Germinal center (tissue), 1 donor: ENCODE measurements at regions not wholly inside any gene's neighbourhood (a gene's known extent, or its start where the extent isn't known, plus 50 kb on each side); places are given as distances from the start of the nearest gene placed in this dataset.

Experiments used
- DNase-seq: peaks from one replicate; pipeline ENCODE4 v3.0.0; 2012; ENCODE audit warnings: mixed read lengths, low spot score

DNA sequence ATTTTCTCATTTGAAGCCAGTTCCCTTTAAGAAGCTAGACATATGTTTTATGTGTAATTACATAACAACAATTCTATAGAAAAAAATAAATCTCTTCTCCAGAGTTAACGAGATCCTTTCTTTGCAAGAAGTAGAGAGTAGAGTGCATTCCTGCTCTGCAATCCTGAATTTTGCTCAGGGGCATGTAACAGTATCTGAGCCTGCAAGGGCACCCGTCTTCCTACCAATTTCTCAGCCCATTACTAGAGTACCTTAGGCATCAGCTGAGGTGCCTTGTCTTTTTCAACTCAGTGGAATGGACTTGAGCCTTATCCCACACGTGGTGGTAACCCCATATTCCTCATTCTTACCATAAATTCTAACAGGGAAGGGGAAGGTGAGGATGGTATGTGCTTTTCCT lies 205.9 kb downstream of the IKZF2 start:
- no peak for DNase-seq

DNA sequence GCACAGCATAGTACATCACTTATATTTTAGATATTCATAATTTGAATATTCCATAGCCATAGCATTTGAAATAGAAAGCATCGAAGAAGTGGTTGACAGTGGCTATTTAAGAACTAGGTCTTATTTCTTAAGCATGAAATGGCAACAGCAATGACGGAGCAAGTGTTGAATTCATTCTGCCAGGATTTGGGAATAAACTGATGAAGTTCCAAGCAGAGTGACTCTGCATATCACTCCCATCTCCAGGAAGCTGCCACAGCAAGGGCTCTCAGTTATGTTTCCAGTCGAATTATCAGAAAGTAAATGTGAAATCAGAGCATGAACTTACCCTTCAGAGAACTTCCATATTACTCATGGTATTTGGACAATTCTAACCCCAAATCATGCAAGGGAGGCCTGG lies 208.1 kb downstream of the IKZF2 start:
- no peak for DNase-seq

DNA sequence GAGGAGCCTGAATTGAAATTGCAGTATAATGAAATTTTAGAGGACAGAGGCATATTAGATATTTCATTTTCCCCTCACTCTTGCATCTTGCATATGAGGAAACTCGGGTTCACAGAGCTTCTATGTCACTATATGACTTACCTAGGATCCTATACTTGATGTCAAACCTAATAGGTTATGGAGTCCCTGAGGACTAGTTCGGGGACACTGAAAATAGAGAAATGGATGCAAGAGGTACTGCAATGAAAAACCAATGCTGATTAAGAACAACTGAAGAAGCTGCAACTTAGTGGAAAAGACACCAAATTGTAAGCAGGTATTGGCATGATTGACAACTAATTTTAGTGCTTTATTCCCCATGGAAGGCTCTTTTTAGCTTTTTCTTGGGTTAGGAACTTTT lies 210.1 kb downstream of the IKZF2 start:
- DNase-seq = no peak

DNA sequence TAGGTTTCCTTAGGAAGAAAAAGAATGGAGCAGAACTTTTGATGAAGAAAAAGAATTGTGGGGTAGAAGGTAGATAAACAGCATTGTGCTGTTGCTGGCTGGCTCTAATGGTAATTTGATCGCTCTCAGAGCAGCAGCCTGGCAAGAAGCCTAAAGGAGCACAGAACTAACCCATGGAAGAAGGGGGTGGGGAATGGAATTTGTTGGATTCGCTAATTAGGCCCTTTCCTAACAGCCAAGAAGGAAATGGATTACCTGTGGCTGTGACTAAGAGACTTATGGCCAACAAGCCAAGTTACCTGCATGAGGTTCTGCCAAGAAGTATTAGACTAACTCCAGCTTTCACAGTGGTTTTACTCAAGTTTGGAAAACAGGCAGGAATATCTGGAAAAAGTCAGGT lies 210.6 kb downstream of the IKZF2 start:
- DNase-seq = no peak

GRCh38 chr2:212939777-212940531 lies 211.5 kb downstream of the IKZF2 start:
- DNase-seq = no peak

DNA sequence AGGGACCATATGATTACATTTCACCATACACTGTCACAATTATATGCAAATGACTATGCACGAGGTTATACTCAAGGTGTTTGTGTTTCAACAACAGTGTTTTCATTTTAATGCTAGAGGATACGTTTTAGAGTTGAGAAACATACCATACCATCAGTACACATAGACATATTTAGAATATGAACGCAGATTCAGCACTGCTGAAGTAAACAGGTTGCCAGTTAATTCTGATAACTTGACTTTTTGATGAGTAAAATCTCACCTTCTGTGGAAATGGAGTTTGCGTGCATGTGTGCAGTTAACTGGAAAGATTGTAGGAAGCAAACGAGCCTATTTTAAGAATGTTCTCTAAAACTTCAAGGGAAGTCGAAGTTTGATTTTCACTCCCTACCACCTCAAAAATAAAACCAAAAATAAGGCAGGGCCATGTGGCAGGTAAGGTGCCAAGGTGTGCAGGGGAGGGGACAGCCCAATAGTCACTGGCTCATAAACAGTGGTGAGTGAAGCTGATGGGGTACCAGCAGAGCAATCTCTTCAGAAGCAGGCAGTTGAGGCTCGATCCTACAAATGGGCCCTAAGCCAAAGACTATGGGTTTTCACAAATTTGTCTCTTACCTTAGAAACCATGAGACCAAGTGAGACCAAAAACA lies 213.1 kb downstream of the IKZF2 start:
- no peak for DNase-seq

GRCh38 chr2:212936572-212936971 lies 214.8 kb downstream of the IKZF2 start:
- DNase-seq = no peak

DNA sequence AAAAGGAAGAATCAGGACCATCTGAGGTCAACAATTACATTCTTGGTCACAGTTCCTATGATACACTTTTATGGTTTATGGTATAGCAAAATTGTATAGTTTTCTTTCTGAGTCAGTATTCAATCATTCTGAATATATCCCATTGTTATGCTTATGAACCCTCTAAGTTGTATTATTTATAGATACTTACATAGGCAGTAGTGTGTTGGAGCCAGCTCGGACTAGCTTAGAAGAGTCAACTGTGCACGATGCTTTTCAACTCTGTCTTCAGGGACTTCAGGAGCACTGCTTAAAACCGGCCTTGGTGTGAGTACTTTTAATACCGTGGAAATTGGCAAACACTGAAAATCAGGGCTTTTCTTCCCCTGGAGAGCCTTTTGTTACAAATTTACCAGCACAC lies 215.7 kb downstream of the IKZF2 start:
- no peak for DNase-seq

DNA sequence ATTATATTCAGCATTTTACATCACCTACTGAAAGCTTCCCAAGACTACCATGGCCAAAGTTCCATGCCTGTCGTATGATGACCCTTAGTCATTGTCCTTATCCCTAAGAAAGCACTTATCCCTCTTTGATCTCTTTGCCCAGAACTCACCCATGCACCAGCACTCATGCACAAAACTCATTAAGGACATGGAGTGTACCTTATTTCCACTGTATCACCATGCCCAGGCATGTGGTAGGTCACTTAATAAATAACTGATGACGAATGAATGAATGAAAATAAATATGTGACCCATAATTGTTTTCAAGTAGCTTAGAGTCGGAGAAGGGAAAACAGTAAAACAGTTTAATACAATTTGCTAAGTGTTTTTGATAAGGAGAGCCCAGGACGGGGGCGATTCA lies 220.1 kb downstream of the IKZF2 start:
- DNase-seq = no peak

GRCh38 chr2:212930556-212931260 lies 220.7 kb downstream of the IKZF2 start:
- DNase-seq = no peak

DNA sequence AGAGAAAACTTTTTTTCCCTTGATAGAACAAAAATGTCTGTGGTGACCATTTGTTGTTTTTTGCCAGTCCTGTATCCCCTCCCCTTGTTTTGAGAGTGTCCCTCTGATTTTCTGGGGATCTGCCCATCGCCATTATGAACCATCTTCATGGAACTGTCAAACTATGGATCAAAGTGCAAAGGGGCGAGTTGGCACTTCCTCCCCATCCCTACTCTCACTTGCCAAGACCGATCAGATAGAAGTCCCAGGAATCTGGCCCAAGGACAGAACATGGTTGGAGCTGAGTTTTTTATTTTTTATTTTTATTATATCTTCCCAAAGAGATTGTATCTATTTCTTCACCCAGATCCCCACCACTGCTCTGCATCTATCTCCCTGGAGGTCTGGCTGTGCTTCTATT lies 221.4 kb downstream of the IKZF2 start:
- no peak for DNase-seq

GRCh38 chr2:212929116-212929515 lies 222.3 kb downstream of the IKZF2 start:
- no peak for DNase-seq

- DNase-seq = no peak
Measured at GRCh38 chr2:212928681-212929080, 222.7 kb downstream of the IKZF2 start.

GRCh38 chr2:212926940-212927339 lies 224.5 kb downstream of the IKZF2 start:
- DNase-seq = no peak

- DNase-seq = no peak
Measured at GRCh38 chr2:212923393-212923792, 228.0 kb downstream of the IKZF2 start.

GRCh38 chr2:212922701-212923100 lies 228.7 kb downstream of the IKZF2 start:
- no peak for DNase-seq

DNA sequence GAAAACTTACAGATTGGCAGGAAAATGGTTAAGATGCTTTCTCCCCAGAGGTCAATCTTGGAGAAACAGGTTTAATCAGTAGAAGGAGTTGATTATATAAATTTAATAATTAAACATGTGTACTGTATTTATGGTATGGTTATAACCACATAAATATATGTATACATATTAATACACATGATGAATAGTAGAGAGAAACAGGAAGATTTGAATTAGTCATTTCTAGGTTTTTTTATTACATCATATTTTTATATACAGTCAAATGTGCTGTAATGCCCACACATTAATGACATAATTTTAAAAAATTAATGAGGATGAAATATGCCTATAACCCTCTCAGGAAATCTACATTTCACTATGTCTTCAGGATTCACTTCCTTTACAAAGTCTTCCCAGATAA lies 229.7 kb downstream of the IKZF2 start:
- no peak for DNase-seq

DNA sequence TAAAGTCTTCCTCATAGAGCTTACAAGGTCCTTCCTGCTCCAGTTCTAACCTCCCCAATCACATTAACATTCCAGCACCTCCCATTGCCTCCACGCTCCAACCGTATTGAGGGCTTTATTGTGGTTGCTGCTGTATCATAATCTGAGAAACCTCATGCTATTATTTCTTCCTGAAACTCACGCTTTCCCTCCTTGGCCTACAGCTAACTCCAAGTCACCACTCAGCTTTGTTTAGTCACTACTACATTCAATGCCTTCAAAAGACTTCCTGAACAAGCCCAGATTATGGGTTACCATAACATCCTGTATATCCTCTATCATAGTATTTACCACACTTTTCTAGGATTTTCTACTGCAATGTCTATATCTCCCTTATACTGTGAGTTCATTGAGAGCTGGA lies 230.4 kb downstream of the IKZF2 start:
- DNase-seq = no peak

DNA sequence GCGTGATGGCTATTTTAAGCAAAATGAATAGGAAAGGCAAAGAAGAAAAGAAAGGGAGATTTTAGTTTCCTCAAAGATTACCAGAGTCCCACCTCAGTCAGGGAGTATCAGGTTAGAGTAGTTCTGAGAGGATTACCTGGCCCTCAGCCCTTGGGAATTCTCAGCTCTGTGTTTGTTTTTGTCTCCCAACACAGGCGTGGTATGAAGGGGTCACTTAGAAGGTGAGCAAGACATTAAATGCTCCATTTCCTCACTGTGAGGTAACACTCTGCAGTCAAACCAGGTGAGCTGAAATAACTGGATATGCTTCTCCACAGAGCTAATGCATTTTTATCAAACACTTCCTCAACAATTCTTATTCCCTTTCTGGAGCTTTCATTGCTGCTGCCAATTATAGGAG lies 232.2 kb downstream of the IKZF2 start:
- no peak for DNase-seq

DNA sequence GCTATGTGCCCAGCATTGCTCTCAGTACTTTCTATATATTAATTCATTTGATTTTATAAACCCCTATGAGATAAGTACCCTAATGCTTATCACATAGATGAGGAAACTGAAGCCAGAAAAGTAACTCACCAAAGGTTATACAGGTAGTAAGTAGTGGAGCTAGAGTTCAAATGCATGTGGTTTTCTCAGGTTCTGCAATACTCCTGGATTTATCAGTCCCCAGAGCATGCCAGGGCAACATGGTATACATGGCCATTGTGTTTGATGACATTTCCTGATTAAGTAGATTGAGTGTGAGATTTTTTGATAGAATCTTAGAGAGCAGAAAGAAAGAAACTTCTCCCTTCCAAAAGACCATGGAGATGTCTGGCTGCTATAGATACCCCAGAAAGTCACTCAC lies 233.1 kb downstream of the IKZF2 start:
- no peak for DNase-seq

DNA sequence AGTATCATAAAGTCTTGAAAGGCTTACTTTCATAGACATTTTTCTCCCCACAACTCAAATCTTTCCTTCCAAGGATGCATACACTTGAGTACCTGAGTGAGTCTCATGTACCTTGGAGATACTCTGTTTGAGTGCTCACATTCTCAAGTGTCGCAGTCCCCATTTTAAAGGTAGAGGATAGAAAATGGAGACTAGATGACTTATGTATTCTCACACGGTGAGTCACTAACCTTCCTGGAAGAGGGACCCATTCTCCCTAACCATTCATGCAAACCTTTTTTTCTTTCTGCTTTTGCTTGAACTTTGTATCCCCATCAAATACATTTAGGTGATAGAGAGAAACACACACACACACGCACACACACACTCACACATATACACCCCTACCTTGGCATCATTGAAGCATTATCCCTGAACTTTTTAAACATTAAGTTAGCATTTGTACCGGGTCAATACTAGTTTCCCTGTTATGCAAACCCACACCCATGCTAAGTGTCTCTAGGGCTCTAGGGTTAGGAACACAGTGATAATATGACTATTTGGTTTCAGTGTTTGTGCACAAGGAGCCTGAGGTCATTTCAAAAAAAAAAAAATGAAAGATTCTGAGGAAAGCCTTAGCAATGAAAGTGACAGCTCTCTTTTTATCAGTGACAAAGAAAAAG lies 236.2 kb downstream of the IKZF2 start:
- no peak for DNase-seq

- peak; percentile 6 for DNase-seq
Measured at GRCh38 chr2:212914392-212914791, 237.0 kb downstream of the IKZF2 start.
